GM21423 (cell line): ENCODE measurements at regions not wholly inside any gene's neighbourhood (a gene's known extent, or its start where the extent isn't known, plus 50 kb on each side); places are given as distances from the start of the nearest gene placed in this dataset.
"Not testable (repeated sequence)": the region's sequence is repeated elsewhere in the genome, so short reads cannot be mapped to it uniquely, and the experiment has no call there.

ENCODE experiments used
- ATAC-seq: cut with Tn5 transposase; IDR thresholded peaks from one replicate; pipeline ENCODE4 v1.9.1; 2021; ENCODE audit warnings: mild to moderate bottlenecking, moderate library complexity; ENCODE audit not compliant: unreplicated experiment

- ATAC-seq, result no peak
Measured at GRCh38 chr17:70369391-70369790, 200.1 kb downstream of the KCNJ2 start.

GRCh38 chr17:70370816-70371215 is 201.5 kb downstream of the KCNJ2 start:
- no peak for ATAC-seq

GRCh38 chr17:70373369-70373768 is 204.0 kb downstream of the KCNJ2 start:
- ATAC-seq, result no peak

- no peak for ATAC-seq
Measured at GRCh38 chr17:70374496-70374895, 205.2 kb downstream of the KCNJ2 start.

GRCh38 chr17:70375406-70375805 is 206.1 kb downstream of the KCNJ2 start:
- no peak for ATAC-seq

- ATAC-seq, result no peak
Measured at GRCh38 chr17:70375813-70376770, 206.8 kb downstream of the KCNJ2 start.

- no peak for ATAC-seq
Measured at GRCh38 chr17:70377654-70378053, 208.3 kb downstream of the KCNJ2 start.

- no peak for ATAC-seq
Measured at GRCh38 chr17:70378076-70378475, 208.7 kb downstream of the KCNJ2 start.

- ATAC-seq, result no peak
Measured at GRCh38 chr17:70379945-70380344, 210.6 kb downstream of the KCNJ2 start.

- ATAC-seq, result not testable (repeated sequence)
Measured at GRCh38 chr17:70381916-70382315, 212.6 kb downstream of the KCNJ2 start.

GRCh38 chr17:70388326-70388725 is 219.0 kb downstream of the KCNJ2 start:
- ATAC-seq, result no peak

GRCh38 chr17:70389232-70389757 is 220.0 kb downstream of the KCNJ2 start:
- not testable (repeated sequence) for ATAC-seq

- no peak for ATAC-seq
Measured at GRCh38 chr17:70390049-70390448, 220.7 kb downstream of the KCNJ2 start.

GRCh38 chr17:70394473-70395232 is 225.3 kb downstream of the KCNJ2 start:
- no peak for ATAC-seq

GRCh38 chr17:70405492-70406220 is 236.3 kb downstream of the KCNJ2 start:
- no peak for ATAC-seq

GRCh38 chr17:70407506-70407905 is 238.2 kb downstream of the KCNJ2 start:
- ATAC-seq, result no peak

GRCh38 chr17:70408768-70409167 is 239.4 kb downstream of the KCNJ2 start:
- no peak for ATAC-seq

- ATAC-seq, result no peak
Measured at GRCh38 chr17:70414300-70414699, 245.0 kb downstream of the KCNJ2 start.

- no peak for ATAC-seq
Measured at GRCh38 chr17:70420861-70421445, 251.6 kb downstream of the KCNJ2 start.

- ATAC-seq, result no peak
Measured at GRCh38 chr17:70422862-70423261, 253.5 kb downstream of the KCNJ2 start.

GRCh38 chr17:70423562-70423961 is 254.2 kb downstream of the KCNJ2 start:
- no peak for ATAC-seq
